Nephron (organoid): ENCODE measurements at regions not wholly inside any gene's neighbourhood (a gene's known extent, or its start where the extent isn't known, plus 50 kb on each side); places are given as distances from the start of the nearest gene placed in this dataset.

Experiments used
- H3K27ac Mint-ChIP-seq, 3 experiments: 2 replicates each; pipeline ENCODE4 v1.8.0; 2020; ENCODE audit warnings: mixed read lengths in 3 of 3, mild to moderate bottlenecking in 2 of 3, moderate library complexity in 1 of 3
- H3K27me3 Mint-ChIP-seq: 2 replicates; pipeline ENCODE4 v1.8.0; 2021; ENCODE audit warnings: low read depth, mild to moderate bottlenecking, moderate library complexity, mixed read lengths
- H3K36me3 Mint-ChIP-seq: 2 replicates; pipeline ENCODE4 v1.8.0; 2020; ENCODE audit warnings: low read depth, mixed read lengths
- H3K4me1 Mint-ChIP-seq: 2 replicates; pipeline ENCODE4 v1.8.0; 2020; ENCODE audit warnings: mixed read lengths
- H3K4me3 Mint-ChIP-seq, 3 experiments: 2 replicates each; pipeline ENCODE4 v1.8.0; 2020; ENCODE audit warnings: mild to moderate bottlenecking in 3 of 3, mixed read lengths in 3 of 3, moderate library complexity in 2 of 3
- H3K9me3 Mint-ChIP-seq: 2 replicates; pipeline ENCODE4 v1.8.0; 2020; ENCODE audit warnings: mixed read lengths
- CTCF ChIP-seq, 3 experiments: fragments of 200-600 bp; sonication (generic); IDR thresholded peaks; one replicate each; pipeline ENCODE4 v1.5.0; 2021; ENCODE audit warnings: antibody characterized with exemption in 3 of 3; ENCODE audit not compliant: unreplicated experiment in 3 of 3

GRCh38 chr7:153380636-153381035, 621.1 kb downstream of the ACTR3B start:
- Mint-ChIP-seq H3K27ac (no peak overlapping the region), H3K4me1 (no peaks in the 10 kb centered on the region), H3K27me3 (no peaks in the 10 kb centered on the region), H3K4me3 (no peak overlapping the region), H3K36me3 (peaks cover 10% of the 10 kb centered on the region), H3K9me3 (peaks cover 60% of the 10 kb centered on the region)
- no peak for TF ChIP-seq CTCF (IDR thresholded peaks at IDR 0.05; ENCODE audit: unreplicated experiment in 3 of 3)

GRCh38 chr7:153381275-153382040, 621.9 kb downstream of the ACTR3B start:
- Mint-ChIP-seq H3K4me1 (no peaks in the 10 kb centered on the region), H3K27me3 (no peaks in the 10 kb centered on the region), H3K27ac (no peak overlapping the region), H3K36me3 (peaks cover 13% of the 10 kb centered on the region), H3K4me3 (peak overlapping the region in 1 of 3 experiments; percentile 7), H3K9me3 (peaks cover 60% of the 10 kb centered on the region)
- TF ChIP-seq CTCF (IDR thresholded peaks at IDR 0.05; ENCODE audit: unreplicated experiment in 3 of 3), result peak; percentile 44 to 48 (median 46)

GRCh38 chr7:153382641-153383101, 623.1 kb downstream of the ACTR3B start:
- Mint-ChIP-seq H3K4me1 (no peaks in the 10 kb centered on the region), H3K27ac (no peak overlapping the region), H3K4me3 (no peak overlapping the region), H3K36me3 (peaks cover 16% of the 10 kb centered on the region), H3K27me3 (no peaks in the 10 kb centered on the region), H3K9me3 (peaks cover 59% of the 10 kb centered on the region)
- no peak for TF ChIP-seq CTCF (IDR thresholded peaks at IDR 0.05; ENCODE audit: unreplicated experiment in 3 of 3)

GRCh38 chr7:153383781-153384180, 624.2 kb downstream of the ACTR3B start:
- H3K9me3 Mint-ChIP-seq, result peaks cover 62% of the 10 kb centered on the region
- peaks cover 21% of the 10 kb centered on the region for H3K36me3 Mint-ChIP-seq
- no peak for TF ChIP-seq CTCF (IDR thresholded peaks at IDR 0.05; ENCODE audit: unreplicated experiment in 3 of 3)
- H3K27me3 Mint-ChIP-seq, result peaks cover 3% of the 10 kb centered on the region
- no peak overlapping the region for H3K4me3 Mint-ChIP-seq
- no peaks in the 10 kb centered on the region for H3K4me1 Mint-ChIP-seq
- no peak overlapping the region for H3K27ac Mint-ChIP-seq

- H3K9me3 Mint-ChIP-seq, result peaks cover 65% of the 10 kb centered on the region
- H3K4me1 Mint-ChIP-seq, result no peaks in the 10 kb centered on the region
- no peak overlapping the region for H3K4me3 Mint-ChIP-seq
- no peak for TF ChIP-seq CTCF (IDR thresholded peaks at IDR 0.05; ENCODE audit: unreplicated experiment in 3 of 3)
- no peak overlapping the region for H3K27ac Mint-ChIP-seq
- H3K36me3 Mint-ChIP-seq, result peaks cover 31% of the 10 kb centered on the region
- H3K27me3 Mint-ChIP-seq, result peaks cover 7% of the 10 kb centered on the region
These were observed 626.0 kb downstream of the ACTR3B start for GRCh38 chr7:153385502-153385901.

- Mint-ChIP-seq H3K27me3 (peaks cover 7% of the 10 kb centered on the region), H3K27ac (no peak overlapping the region), H3K9me3 (peaks cover 66% of the 10 kb centered on the region), H3K4me1 (no peaks in the 10 kb centered on the region), H3K4me3 (no peak overlapping the region), H3K36me3 (peaks cover 35% of the 10 kb centered on the region)
- no peak for TF ChIP-seq CTCF (IDR thresholded peaks at IDR 0.05; ENCODE audit: unreplicated experiment in 3 of 3)
These were observed 627.0 kb downstream of the ACTR3B start for GRCh38 chr7:153386556-153386955.
